NCI-H345 treated with DMSO at 0.1 percent for 48 hours (cell line): ENCODE measurements at regions not wholly inside any gene's neighbourhood (a gene's known extent, or its start where the extent isn't known, plus 50 kb on each side); places are given as distances from the start of the nearest gene placed in this dataset.

Source experiments
- DNase-seq: peaks from one replicate; lab custom pipeline; 2025; ENCODE audit not compliant: unreplicated experiment; lab: John Stamatoyannopoulos, UW

DNA sequence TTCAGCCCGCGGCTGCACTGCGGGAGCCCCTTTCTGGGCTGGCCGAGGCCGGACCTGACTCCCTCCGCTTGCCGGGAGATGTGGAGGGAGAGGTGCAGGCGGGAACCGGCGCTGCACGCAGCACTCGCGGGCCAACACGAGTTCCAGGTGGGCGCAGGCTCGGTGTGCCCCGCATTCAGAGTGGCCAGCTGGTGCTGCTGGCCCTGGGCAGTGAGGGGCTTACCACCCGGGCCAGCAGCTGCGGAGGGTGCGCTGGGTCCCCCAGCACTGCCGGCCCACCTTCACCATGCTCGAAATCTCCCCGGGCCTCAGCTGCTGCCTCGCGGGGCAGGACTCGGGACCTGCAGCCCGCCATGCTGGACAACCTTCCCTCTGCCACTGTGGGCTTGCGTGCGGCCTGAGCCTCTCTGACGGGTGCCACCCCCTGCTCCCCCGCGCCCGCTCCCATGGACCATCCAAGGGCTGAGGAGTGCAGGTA is 733.5 kb upstream of the CCDC54 start:
- DNase-seq: no peak

GRCh38 chr3:106673926-106674569 is 703.2 kb upstream of the CCDC54 start:
- no peak for DNase-seq

DNA sequence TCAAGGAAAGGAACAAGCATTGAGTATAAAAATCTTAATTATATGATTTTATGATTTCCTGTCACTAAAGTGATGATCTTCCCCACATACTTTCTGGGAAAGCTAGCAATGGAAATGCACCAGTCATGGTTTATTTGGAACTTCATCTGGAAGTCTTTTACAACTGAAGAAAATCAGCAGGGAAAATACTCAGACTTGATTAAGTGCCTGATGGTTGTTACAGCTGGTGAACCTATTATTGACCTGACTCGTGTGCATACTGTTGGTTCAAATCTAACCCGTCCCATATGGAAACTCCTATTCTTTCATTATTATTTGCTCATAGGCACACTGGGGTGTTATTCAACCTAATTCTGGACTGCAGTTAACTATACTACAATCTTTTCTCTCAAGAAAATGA is 701.8 kb upstream of the CCDC54 start:
- no peak for DNase-seq

- DNase-seq: no peak
Measured at GRCh38 chr3:106678657-106679390, 698.4 kb upstream of the CCDC54 start.

GRCh38 chr3:106683953-106684620 is 693.2 kb upstream of the CCDC54 start:
- no peak for DNase-seq

GRCh38 chr3:106685745-106686144 is 691.5 kb upstream of the CCDC54 start:
- DNase-seq: peak; percentile 6

GRCh38 chr3:106687905-106688304 is 689.3 kb upstream of the CCDC54 start:
- no peak for DNase-seq

DNA sequence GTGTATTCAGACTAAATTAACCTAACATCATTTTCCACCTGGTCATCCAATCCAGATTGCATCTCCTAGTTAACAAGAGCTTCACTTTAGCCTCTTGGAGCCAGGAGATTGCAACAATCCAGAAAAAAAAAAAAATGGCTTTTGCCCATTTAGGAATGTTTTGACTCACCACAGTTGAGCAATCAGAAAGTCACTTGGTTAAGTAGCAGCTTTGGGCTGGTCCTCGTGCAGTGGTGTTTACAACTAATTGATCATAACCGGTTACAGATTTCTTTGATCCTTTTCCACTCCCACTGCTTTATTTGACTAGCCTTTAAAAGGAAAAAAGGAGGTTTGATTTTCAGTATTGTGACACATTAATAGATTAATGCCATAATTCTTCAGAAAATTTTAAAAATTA is 688.8 kb upstream of the CCDC54 start:
- DNase-seq: peak; percentile 16

DNA sequence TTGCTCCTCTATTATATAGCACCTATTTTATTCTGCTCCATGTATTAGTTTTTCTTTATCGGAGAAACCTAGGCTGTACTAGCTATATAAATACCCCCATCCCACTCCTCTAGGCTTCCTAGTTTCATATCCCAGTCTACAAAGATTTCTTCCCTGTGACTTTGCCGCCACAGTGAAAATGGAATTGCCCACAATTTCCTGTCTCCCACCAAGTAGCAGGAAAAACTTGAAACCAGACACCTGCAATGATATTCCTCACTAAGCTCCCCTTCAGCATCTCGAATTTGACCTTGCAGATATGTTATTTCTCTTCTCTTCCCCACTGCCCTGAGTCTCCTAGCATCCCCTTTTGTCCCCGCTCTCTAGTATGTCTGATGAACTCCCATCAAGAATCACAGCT is 685.8 kb upstream of the CCDC54 start:
- no peak for DNase-seq

DNA sequence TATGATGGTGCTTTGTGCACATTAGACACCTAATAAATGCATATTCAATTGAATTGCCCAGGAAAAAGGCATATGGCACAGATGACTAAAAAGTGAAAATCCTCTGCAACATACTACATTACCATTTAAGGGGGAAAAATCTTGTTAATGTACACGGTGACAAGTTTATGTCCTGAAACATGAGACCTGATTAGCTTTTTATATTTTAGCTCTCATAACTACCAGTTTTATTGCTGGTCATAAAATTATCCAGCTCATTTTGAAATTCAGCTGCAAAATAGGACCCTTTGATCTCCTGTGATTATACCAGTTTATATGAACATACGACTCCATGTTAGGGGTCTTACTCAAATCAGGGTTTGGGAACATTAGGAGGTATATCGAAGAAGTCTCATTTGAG is 684.6 kb upstream of the CCDC54 start:
- no peak for DNase-seq

DNA sequence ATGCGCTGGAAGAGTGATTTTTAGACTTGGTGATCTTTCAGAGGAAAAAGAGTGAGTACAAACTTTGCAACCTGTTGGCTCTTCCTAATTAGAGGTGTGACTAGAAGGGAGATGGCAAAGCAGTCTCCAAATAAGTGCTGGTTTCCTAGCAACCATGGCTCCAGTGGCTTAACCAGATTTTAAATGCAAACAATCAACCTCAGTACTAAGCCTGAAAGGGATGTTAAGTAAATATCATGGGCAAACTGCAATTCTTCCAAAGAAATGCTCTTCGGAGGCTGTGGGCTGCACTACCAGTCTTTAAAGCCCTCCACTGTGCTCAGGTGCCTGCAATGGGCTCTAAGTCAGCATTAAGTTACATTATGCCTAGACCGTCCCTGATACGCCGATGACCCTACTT is 678.1 kb upstream of the CCDC54 start:
- peak; percentile 27 for DNase-seq

GRCh38 chr3:106700981-106701380 is 676.3 kb upstream of the CCDC54 start:
- DNase-seq: no peak

DNA sequence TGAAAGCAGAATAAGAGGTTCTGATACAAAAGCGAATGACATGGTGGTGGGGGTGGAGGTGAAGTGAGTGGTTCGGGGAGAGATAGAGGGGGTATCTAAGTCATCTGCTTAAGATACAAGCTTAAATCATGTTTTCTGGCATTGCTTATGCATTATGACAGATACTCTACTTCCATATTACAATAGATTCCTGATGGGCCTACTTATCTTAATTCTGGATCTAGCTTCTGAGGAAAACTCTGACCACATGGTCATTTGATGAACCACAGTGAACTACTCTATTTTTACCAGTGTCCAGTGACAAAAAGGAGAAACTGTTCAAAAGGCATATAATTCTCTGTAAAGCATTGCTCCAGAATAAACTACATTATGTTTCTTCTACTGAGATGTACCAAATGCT is 673.7 kb upstream of the CCDC54 start:
- DNase-seq: no peak

GRCh38 chr3:106707347-106707746 is 669.9 kb upstream of the CCDC54 start:
- DNase-seq: no peak

DNA sequence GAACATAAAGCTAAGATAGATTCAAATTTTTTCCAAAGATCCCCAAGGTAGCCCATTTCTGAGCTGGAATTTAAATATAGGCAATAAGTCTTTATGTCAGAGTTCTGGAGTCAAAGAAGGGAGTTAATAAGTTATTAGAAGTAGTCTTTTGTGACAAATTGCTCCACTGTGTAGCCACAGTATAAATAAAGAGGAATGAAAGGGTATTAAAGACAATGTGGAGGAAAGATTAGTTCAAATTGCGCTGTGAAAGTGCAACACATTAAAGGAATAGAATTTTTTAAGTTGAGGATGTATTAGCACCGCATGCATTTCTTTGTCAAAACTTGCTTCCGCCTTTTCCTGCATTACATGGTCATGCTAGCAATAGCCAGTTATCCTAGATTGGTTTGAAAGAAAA is 666.6 kb upstream of the CCDC54 start:
- DNase-seq: no peak

DNA sequence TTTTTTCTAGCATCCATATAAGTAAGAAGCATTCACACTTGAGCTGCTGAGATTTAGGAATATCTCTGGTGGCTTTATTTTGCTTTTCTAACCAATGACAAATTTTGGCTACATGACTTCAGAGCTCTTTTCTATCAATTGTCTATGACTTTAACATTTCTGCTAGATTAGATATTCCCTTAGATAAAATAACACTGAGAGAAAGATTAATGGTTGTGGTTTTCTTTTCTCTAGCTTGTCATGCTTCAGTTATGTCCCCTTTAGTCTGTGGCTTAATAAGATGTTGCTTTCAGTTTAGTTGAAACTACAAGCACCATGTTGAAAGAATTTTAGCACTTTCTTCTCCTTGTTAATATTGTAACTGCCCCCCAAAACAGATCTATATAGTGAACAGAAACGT is 665.6 kb upstream of the CCDC54 start:
- DNase-seq: no peak

GRCh38 chr3:106714400-106714799 is 662.8 kb upstream of the CCDC54 start:
- DNase-seq: no peak

DNA sequence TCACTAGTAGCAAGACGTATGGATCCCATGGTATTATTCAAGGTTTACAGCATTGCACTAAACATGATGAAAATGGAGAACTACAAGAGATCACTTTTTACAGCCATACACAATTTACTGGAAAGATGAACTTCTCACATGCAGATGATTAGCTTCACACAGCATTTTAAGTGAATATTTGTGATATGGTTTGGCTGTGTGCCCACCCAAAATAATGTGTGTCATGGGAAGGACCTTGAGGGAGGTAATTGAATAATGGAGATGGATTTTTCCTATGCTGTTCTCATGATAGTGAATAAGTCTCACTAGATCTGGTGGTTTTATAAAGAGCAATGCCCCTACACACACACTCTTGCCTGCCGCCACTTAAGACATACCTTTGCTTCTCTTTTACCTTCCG is 662.0 kb upstream of the CCDC54 start:
- no peak for DNase-seq

DNA sequence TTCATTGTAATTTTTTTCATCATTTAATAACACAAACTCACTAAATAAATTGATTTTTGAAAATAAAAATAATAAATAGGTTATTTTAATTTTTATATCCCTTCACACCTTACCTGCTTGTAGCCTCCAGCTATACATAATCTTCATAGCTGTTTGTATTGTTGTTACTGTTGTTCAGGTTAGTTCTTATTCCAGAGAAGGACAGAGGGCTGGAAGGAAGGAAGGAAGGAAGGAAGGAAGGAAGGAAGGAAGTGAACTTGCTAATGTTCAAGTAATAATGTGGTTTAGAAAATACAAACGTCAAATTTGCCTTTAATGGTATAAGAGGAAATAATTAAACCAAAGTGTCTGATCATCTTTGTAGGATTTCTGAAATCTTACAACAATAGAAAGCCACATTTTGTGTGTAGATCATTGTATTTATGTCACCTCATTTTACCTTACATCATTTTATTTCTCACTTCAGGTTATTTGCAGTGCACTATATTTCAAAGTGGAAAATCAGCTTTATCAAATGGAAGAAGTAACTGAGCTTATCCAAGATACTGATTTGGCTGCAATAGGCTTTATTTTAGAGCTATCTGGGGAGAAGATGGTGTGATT is 660.0 kb upstream of the CCDC54 start:
- DNase-seq: no peak

DNA sequence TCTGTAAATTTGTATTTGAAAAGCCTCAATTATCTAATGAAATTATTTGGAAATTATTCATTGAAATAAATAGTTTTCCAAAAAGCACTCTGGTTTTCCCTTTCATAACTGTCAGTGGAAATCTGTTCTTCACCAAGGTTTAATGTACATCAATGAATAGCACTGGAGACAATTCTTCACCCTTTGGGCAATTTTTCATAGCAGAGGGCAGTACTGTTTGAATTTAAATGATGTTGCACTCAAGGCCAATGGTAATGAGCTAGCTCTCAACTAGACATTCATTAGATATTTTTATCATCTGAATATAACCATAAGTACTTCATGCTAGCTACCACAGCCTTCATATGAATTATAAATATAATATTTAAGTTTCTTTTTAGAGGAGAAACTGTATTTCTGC is 658.2 kb upstream of the CCDC54 start:
- DNase-seq: no peak

GRCh38 chr3:106719583-106719982 is 657.7 kb upstream of the CCDC54 start:
- no peak for DNase-seq

GRCh38 chr3:106720510-106720909 is 656.7 kb upstream of the CCDC54 start:
- DNase-seq: no peak
